Mesenchymal stem cell (in vitro differentiated cells and primary cell): ENCODE measurements at regions not wholly inside any gene's neighbourhood (a gene's known extent, or its start where the extent isn't known, plus 50 kb on each side); places are given as distances from the start of the nearest gene placed in this dataset.
"Not testable (repeated sequence)": the region's sequence is repeated elsewhere in the genome, so short reads cannot be mapped to it uniquely, and the experiment has no call there.

Experiments
- DNase-seq: peaks from one replicate; pipeline ENCODE4 v3.0.0-alpha.2; 2013
- H2AFZ ChIP-seq: one replicate; pipeline ENCODE4 v1.6.1; 2013; ENCODE audit warnings: low read depth, mild to moderate bottlenecking, control low read depth, inconsistent platforms, low read length, moderate library complexity
- H2AK5ac ChIP-seq: 2 replicates; pipeline ENCODE4 v1.6.1; 2013; ENCODE audit warnings: low read length, moderate library complexity, mild to moderate bottlenecking, inconsistent platforms; ENCODE audit not compliant: severe bottlenecking
- H2BK120ac ChIP-seq: one replicate; pipeline ENCODE4 v1.6.1; 2013; ENCODE audit warnings: low read depth, mild to moderate bottlenecking, inconsistent platforms, low read length, moderate library complexity
- H2BK12ac ChIP-seq, 2 experiments: one replicate each; pipeline ENCODE4 v1.6.1; 2013; ENCODE audit warnings: inconsistent platforms in 2 of 2, low read length in 2 of 2, mild to moderate bottlenecking in 2 of 2, moderate library complexity in 2 of 2, control low read depth in 1 of 2
- H2BK15ac ChIP-seq: one replicate; pipeline ENCODE4 v1.6.1; 2013; ENCODE audit warnings: mild to moderate bottlenecking, low read depth, inconsistent platforms; ENCODE audit not compliant: poor library complexity, severe bottlenecking
- H2BK5ac ChIP-seq: 2 replicates; pipeline ENCODE4 v1.6.1; 2013; ENCODE audit warnings: low read depth, mild to moderate bottlenecking, low read length, control low read depth, inconsistent platforms; ENCODE audit not compliant: poor library complexity, severe bottlenecking
- H3K14ac ChIP-seq, 2 experiments: one replicate each; pipeline ENCODE4 v1.6.1; 2013; ENCODE audit warnings: inconsistent platforms in 2 of 2, low read length in 2 of 2, control low read depth in 1 of 2, mild to moderate bottlenecking in 1 of 2, moderate library complexity in 1 of 2
- H3K18ac ChIP-seq, 2 experiments: one replicate each; pipeline ENCODE4 v1.6.1; 2013; ENCODE audit warnings: inconsistent platforms in 2 of 2, low read length in 2 of 2, control low read depth in 1 of 2, low read depth in 1 of 2, mild to moderate bottlenecking in 1 of 2
- H3K23ac ChIP-seq, 2 experiments: one replicate each; pipeline ENCODE4 v1.6.1; 2013; ENCODE audit warnings: inconsistent platforms in 2 of 2, low read length in 2 of 2, mild to moderate bottlenecking in 2 of 2, moderate library complexity in 2 of 2, control low read depth in 1 of 2
- H3K27ac ChIP-seq: 2 replicates; pipeline ENCODE4 v1.5.1; 2013; ENCODE audit warnings: mild to moderate bottlenecking, moderate library complexity, low read length, control low read depth, inconsistent platforms; ENCODE audit not compliant: poor library complexity, severe bottlenecking
- H3K27me3 ChIP-seq, 2 experiments: 2 replicates each; pipeline versions ENCODE4 v1.6.1 to v1.7.0; 2013; ENCODE audit warnings: low read length in 2 of 2, mild to moderate bottlenecking in 2 of 2, moderate library complexity in 2 of 2, control low read depth in 1 of 2, inconsistent platforms in 1 of 2; ENCODE audit not compliant: control insufficient read depth in 1 of 2, insufficient read depth in 1 of 2
- H3K36me3 ChIP-seq, 2 experiments: 2 replicates each; pipeline versions ENCODE4 v1.6.1 to v1.7.0; 2013; ENCODE audit warnings: low read length in 2 of 2, control low read depth in 1 of 2, inconsistent platforms in 1 of 2, low read depth in 1 of 2, mild to moderate bottlenecking in 1 of 2; ENCODE audit not compliant: insufficient read depth in 2 of 2, control insufficient read depth in 1 of 2
- H3K4ac ChIP-seq, 2 experiments: one replicate each; pipeline ENCODE4 v1.6.1; 2013; ENCODE audit warnings: inconsistent platforms in 2 of 2, low read length in 2 of 2, mild to moderate bottlenecking in 2 of 2, moderate library complexity in 2 of 2, control low read depth in 1 of 2, low read depth in 1 of 2
- H3K4me1 ChIP-seq: 2 replicates; pipeline ENCODE4 v1.6.1; 2013; ENCODE audit warnings: low read depth, low read length, control low read depth; ENCODE audit not compliant: control insufficient read depth, insufficient read depth
- H3K4me2 ChIP-seq: 2 replicates; pipeline ENCODE4 v1.6.1; 2013; ENCODE audit warnings: low read length, mild to moderate bottlenecking, inconsistent platforms; ENCODE audit not compliant: poor library complexity, severe bottlenecking
- H3K4me3 ChIP-seq, 2 experiments: 2 replicates each; pipeline versions ENCODE4 v1.5.1 to v1.7.0; 2013; ENCODE audit warnings: low read length in 2 of 2, mild to moderate bottlenecking in 2 of 2, control low read depth in 1 of 2, low read depth in 1 of 2; ENCODE audit not compliant: insufficient read depth in 1 of 2
- H3K79me1 ChIP-seq: replicated peaks from 2 replicates; pipeline ENCODE4 v1.6.1; 2013; ENCODE audit warnings: mild to moderate bottlenecking, control low read depth, low read length, inconsistent platforms; ENCODE audit not compliant: poor library complexity, severe bottlenecking
- H3K9ac ChIP-seq: 2 replicates; pipeline ENCODE4 v1.7.0; 2013; ENCODE audit warnings: mild to moderate bottlenecking, low read length, moderate library complexity
- H3K9me3 ChIP-seq: 2 replicates; pipeline ENCODE4 v1.7.0; 2013; ENCODE audit warnings: mild to moderate bottlenecking, low read length; ENCODE audit not compliant: control insufficient read depth
- H4K8ac ChIP-seq: one replicate; pipeline ENCODE4 v1.6.1; 2013; ENCODE audit warnings: inconsistent platforms, mild to moderate bottlenecking, low read length, moderate library complexity
- H4K91ac ChIP-seq: one replicate; pipeline ENCODE4 v1.6.1; 2013; ENCODE audit warnings: mild to moderate bottlenecking, low read length, inconsistent platforms
- WGBS: methylation state at CpG from one replicate; pipeline ENCODE4 v1.1.7; 2013; ENCODE audit warnings: mixed read lengths; 5-methylcytosine and 5-hydroxymethylcytosine counted together

DNA sequence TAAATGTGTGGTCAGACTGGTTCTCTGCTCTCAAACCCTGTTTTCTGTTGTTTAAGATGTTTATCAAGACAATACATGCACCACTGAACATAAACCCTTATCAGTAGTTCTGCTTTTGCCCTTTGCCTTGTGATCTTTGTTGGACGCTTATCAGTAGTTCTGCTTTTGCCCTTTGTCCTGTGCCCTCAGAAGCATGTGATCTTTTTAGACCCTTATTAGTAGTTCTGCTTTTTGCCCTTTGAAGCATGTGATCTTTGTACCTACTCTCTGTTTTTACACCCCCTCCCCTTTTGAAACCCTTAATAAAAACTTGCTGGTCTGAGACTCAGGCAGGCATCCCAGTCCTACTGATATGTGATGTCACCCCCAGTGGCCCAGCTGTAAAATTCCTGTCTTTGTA lies 121.7 kb upstream of the GC start:
- H3K9ac ChIP-seq, H3K27ac ChIP-seq, H3K4ac ChIP-seq, H2BK12ac ChIP-seq, H2AK5ac ChIP-seq, H3K14ac ChIP-seq, H3K36me3 ChIP-seq, H2BK120ac ChIP-seq, H3K4me3 ChIP-seq, H4K8ac ChIP-seq, DNase-seq, H2BK15ac ChIP-seq, H2AFZ ChIP-seq, H3K18ac ChIP-seq, H3K4me2 ChIP-seq, H2BK5ac ChIP-seq, H3K9me3 ChIP-seq, H4K91ac ChIP-seq, H3K27me3 ChIP-seq, H3K4me1 ChIP-seq, H3K23ac ChIP-seq, H3K79me1 ChIP-seq: not testable (repeated sequence)
- WGBS = 96% methylated on average over 1 of the region's 1 CpG

DNA sequence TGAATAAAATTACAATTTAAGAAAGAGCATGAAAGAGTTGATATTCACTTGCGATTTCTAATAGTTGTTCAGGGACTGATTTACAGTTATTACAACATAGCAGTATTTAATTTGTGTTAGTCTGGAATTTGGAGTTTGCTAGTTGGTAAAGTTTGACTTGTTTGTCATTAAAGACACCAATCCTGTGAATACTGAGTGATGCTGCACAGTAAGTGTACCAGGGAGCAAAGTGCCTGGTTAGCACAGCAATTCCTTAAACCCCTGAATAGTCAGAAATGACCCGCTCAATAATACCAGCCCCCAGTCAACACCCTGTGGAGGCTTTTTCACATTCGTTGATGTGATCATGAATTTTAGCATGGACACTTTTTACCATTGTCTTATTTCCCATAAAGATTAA lies 122.2 kb upstream of the GC start:
- Histone ChIP-seq H3K36me3 (no peaks in the 10 kb centered on the region), H2BK120ac (no peak overlapping the region), H3K23ac (no peak overlapping the region), H2BK5ac (no peak overlapping the region), H3K4me1 (no peaks in the 10 kb centered on the region), H3K4me3 (no peak overlapping the region), H3K9me3 (no peaks in the 10 kb centered on the region), H4K8ac (no peak overlapping the region), H3K27ac (no peak overlapping the region), H3K4ac (no peak overlapping the region), H2AK5ac (no peak overlapping the region), H3K18ac (no peak overlapping the region), H2AFZ (no peak overlapping the region), H4K91ac (no peak overlapping the region), H3K14ac (no peak overlapping the region), H2BK15ac (no peak overlapping the region), H2BK12ac (no peak overlapping the region), H3K4me2 (no peak overlapping the region), H3K27me3 (no peaks in the 10 kb centered on the region), H3K9ac (no peak overlapping the region), H3K79me1 (no peaks in the 10 kb centered on the region)
- WGBS = 75% methylated on average over 1 of the region's 3 CpGs
- DNase-seq = no peak

DNA sequence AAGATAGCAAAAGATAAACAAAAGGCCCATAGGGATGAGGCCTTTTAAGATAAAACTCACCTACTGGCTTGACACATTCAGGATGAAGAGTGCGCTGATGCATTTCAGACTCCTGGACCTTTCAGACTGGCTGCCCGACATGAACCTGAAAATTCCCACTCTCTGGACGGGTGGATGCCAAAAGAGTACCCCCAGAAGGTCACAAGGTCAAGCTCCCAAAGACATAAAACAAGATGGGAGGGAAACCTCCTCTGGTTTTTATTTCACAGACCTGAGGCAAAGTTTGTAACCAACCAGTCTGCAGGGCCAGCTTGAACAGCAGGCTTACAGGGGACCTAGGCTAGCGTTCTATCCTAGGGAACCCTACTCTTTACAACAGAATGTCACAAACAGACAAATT lies 123.2 kb upstream of the GC start:
- Histone ChIP-seq H2AFZ (no peak overlapping the region), H4K91ac (no peak overlapping the region), H3K27ac (no peak overlapping the region), H2BK120ac (no peak overlapping the region), H3K14ac (no peak overlapping the region), H3K4me2 (no peak overlapping the region), H3K4ac (no peak overlapping the region), H3K23ac (no peak overlapping the region), H2BK15ac (no peak overlapping the region), H3K79me1 (no peaks in the 10 kb centered on the region), H2AK5ac (no peak overlapping the region), H4K8ac (no peak overlapping the region), H3K4me1 (no peaks in the 10 kb centered on the region), H3K9me3 (no peaks in the 10 kb centered on the region), H2BK12ac (no peak overlapping the region), H3K9ac (no peak overlapping the region), H2BK5ac (no peak overlapping the region), H3K36me3 (no peaks in the 10 kb centered on the region), H3K4me3 (no peak overlapping the region), H3K27me3 (no peaks in the 10 kb centered on the region), H3K18ac (no peak overlapping the region)
- WGBS = 73% methylated on average over 4 of the region's 4 CpGs
- no peak for DNase-seq

DNA sequence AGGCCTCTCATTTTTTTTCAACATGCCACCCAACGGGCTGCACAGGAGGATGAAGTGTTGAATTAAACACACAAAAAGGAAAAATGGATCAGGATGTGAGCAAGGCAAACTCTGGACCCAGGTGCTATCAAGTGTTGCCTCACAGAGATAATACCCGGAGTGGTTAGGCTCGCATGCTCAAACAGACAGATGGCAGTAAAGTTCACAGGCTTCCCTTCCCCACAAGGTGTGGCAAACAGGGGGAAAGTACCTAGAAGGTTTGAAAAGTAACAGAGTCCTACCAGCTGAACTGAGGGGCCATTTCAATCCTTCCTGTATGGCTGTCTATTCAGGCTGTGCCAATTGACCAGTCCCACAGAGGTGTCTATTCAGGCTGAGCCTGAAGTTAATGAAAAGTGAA lies 123.9 kb upstream of the GC start:
- Histone ChIP-seq H3K4me2 (no peak overlapping the region), H3K18ac (no peak overlapping the region), H3K4ac (no peak overlapping the region), H3K14ac (no peak overlapping the region), H3K27me3 (no peaks in the 10 kb centered on the region), H2BK5ac (no peak overlapping the region), H2AK5ac (no peak overlapping the region), H2BK15ac (no peak overlapping the region), H3K79me1 (no peaks in the 10 kb centered on the region), H3K27ac (no peak overlapping the region), H2BK12ac (no peak overlapping the region), H4K8ac (no peak overlapping the region), H3K36me3 (no peaks in the 10 kb centered on the region), H2AFZ (no peak overlapping the region), H3K23ac (no peak overlapping the region), H3K9ac (no peak overlapping the region), H3K9me3 (no peaks in the 10 kb centered on the region), H3K4me1 (no peaks in the 10 kb centered on the region), H2BK120ac (no peak overlapping the region), H4K91ac (no peak overlapping the region), H3K4me3 (no peak overlapping the region)
- WGBS = 80% methylated on average over 3 of the region's 3 CpGs
- no peak for DNase-seq
